CD8-positive, alpha-beta memory T cell (primary cell): ENCODE measurements at regions not wholly inside any gene's neighbourhood (a gene's known extent, or its start where the extent isn't known, plus 50 kb on each side); places are given as distances from the start of the nearest gene placed in this dataset.

Experiments
- CTCF ChIA-PET: fragments of 350-600 bp; sonication (Branson Sonifier 250); formaldehyde crosslinking; loops from one replicate; lab custom pipeline; 2021; ENCODE audit warnings: antibody characterized with exemption; lab: Charles Lee
- POLR2A ChIA-PET: fragments of 350-600 bp; sonication (Branson Sonifier 250); formaldehyde crosslinking; loops from one replicate; lab custom pipeline; 2021; ENCODE audit warnings: antibody characterized with exemption; lab: Charles Lee
- DNase-seq, 5 donors: peaks; one replicate each; pipeline versions ENCODE4 v3.0.0 to v3.0.0-alpha.2; 2020 to 2022; ENCODE audit warnings: mixed read lengths in 1 of 5
- H3K27ac ChIP-seq: one replicate; pipeline ENCODE4 v1.7.0; 2013; ENCODE audit warnings: low read depth, mild to moderate bottlenecking, low read length, moderate library complexity
- H3K27me3 ChIP-seq: 2 replicates; pipeline ENCODE4 v1.7.0; 2013; ENCODE audit warnings: low read length, mild to moderate bottlenecking; ENCODE audit not compliant: insufficient read depth, poor library complexity, severe bottlenecking
- H3K36me3 ChIP-seq: 2 replicates; pipeline ENCODE4 v1.7.0; 2013; ENCODE audit warnings: mild to moderate bottlenecking, low read length, moderate library complexity; ENCODE audit not compliant: insufficient read depth
- H3K4me1 ChIP-seq: 2 replicates; pipeline ENCODE4 v1.7.0; 2013; ENCODE audit warnings: mild to moderate bottlenecking, low read length, moderate library complexity; ENCODE audit not compliant: insufficient read depth
- H3K4me3 ChIP-seq: 2 replicates; pipeline ENCODE4 v1.7.0; 2013; ENCODE audit warnings: mild to moderate bottlenecking, low read length
- H3K9me3 ChIP-seq: 2 replicates; pipeline ENCODE4 v1.7.0; 2013; ENCODE audit warnings: mild to moderate bottlenecking, low read length
- H3K27ac Mint-ChIP-seq, 8 donors: one replicate each; pipeline ENCODE4 v1.8.0; 2020 to 2021; ENCODE audit warnings: mixed read lengths in 8 of 8, mild to moderate bottlenecking in 6 of 8, inconsistent platforms in 3 of 8, moderate library complexity in 3 of 8
- H3K27me3 Mint-ChIP-seq, 2 donors: one replicate each; pipeline ENCODE4 v1.8.0; 2020 to 2021; ENCODE audit warnings: mixed read lengths in 2 of 2, mild to moderate bottlenecking in 1 of 2, moderate library complexity in 1 of 2
- H3K36me3 Mint-ChIP-seq, 3 donors: one replicate each; pipeline ENCODE4 v1.8.0; 2020 to 2021; ENCODE audit warnings: mixed read lengths in 3 of 3, inconsistent platforms in 1 of 3, mild to moderate bottlenecking in 1 of 3
- H3K4me1 Mint-ChIP-seq, 3 donors: one replicate each; pipeline ENCODE4 v1.8.0; 2020 to 2021; ENCODE audit warnings: mixed read lengths in 3 of 3, inconsistent platforms in 1 of 3, mild to moderate bottlenecking in 1 of 3
- H3K4me3 Mint-ChIP-seq, 7 donors: one replicate each; pipeline ENCODE4 v1.8.0; 2020 to 2021; ENCODE audit warnings: mixed read lengths in 7 of 7, mild to moderate bottlenecking in 6 of 7, moderate library complexity in 4 of 7, inconsistent platforms in 2 of 7
- H3K9me3 Mint-ChIP-seq, 5 donors: one replicate each; pipeline ENCODE4 v1.8.0; 2020 to 2022; ENCODE audit warnings: mixed read lengths in 5 of 5, mild to moderate bottlenecking in 3 of 5, moderate library complexity in 2 of 5, inconsistent platforms in 1 of 5

GRCh38 chr11:80592546-80592945 lies 1151.7 kb upstream of the TENM4 start:
- POLR2A ChIA-PET: no interaction called here
- DNase-seq: no peak
- peaks cover 6 to 18% (median 10%) of the 10 kb centered on the region in 5 donors for H3K9me3 Mint-ChIP-seq
- H3K4me3 ChIP-seq: no peak overlapping the region
- H3K36me3 Mint-ChIP-seq: no peaks in the 10 kb centered on the region
- H3K9me3 ChIP-seq: no peaks in the 10 kb centered on the region
- no peaks in the 10 kb centered on the region for H3K4me1 Mint-ChIP-seq
- no peak overlapping the region for H3K4me3 Mint-ChIP-seq
- no peaks in the 10 kb centered on the region for H3K4me1 ChIP-seq
- no peak overlapping the region for H3K27ac Mint-ChIP-seq
- no peak overlapping the region for H3K27ac ChIP-seq
- no peaks in the 10 kb centered on the region for H3K27me3 Mint-ChIP-seq
- H3K27me3 ChIP-seq: no peaks in the 10 kb centered on the region
- CTCF ChIA-PET: no interaction called here
- H3K36me3 ChIP-seq: no peaks in the 10 kb centered on the region

GRCh38 chr11:80587906-80588305 lies 1147.1 kb upstream of the TENM4 start:
- H3K36me3 Mint-ChIP-seq: no peaks in the 10 kb centered on the region
- H3K27me3 ChIP-seq: no peaks in the 10 kb centered on the region
- no peak for DNase-seq
- no peak overlapping the region for H3K27ac ChIP-seq
- ChIA-PET CTCF (no interaction called here), POLR2A (no interaction called here)
- no peaks in the 10 kb centered on the region for H3K27me3 Mint-ChIP-seq
- no peak overlapping the region for H3K4me3 Mint-ChIP-seq
- H3K36me3 ChIP-seq: no peaks in the 10 kb centered on the region
- no peak overlapping the region for H3K4me3 ChIP-seq
- no peaks in the 10 kb centered on the region for H3K9me3 ChIP-seq
- H3K4me1 Mint-ChIP-seq: no peaks in the 10 kb centered on the region
- no peaks in the 10 kb centered on the region for H3K4me1 ChIP-seq
- H3K27ac Mint-ChIP-seq: no peak overlapping the region
- H3K9me3 Mint-ChIP-seq: peaks cover 4 to 35% (median 8%) of the 10 kb centered on the region in 5 donors

- Histone ChIP-seq H3K27ac (no peak overlapping the region), H3K36me3 (no peaks in the 10 kb centered on the region), H3K9me3 (no peaks in the 10 kb centered on the region), H3K4me3 (no peak overlapping the region), H3K27me3 (no peaks in the 10 kb centered on the region), H3K4me1 (no peaks in the 10 kb centered on the region)
- Mint-ChIP-seq H3K9me3 (peaks cover 9 to 29% (median 10%) of the 10 kb centered on the region in 5 donors), H3K27me3 (no peaks in the 10 kb centered on the region), H3K36me3 (no peaks in the 10 kb centered on the region), H3K4me1 (no peaks in the 10 kb centered on the region), H3K27ac (no peak overlapping the region), H3K4me3 (no peak overlapping the region)
- CTCF ChIA-PET: no interaction called here
- POLR2A ChIA-PET: no interaction called here
- DNase-seq: no peak
These were observed 1145.6 kb upstream of the TENM4 start for GRCh38 chr11:80586464-80586863.

GRCh38 chr11:80584661-80585060 lies 1143.8 kb upstream of the TENM4 start:
- Histone ChIP-seq H3K36me3 (no peaks in the 10 kb centered on the region), H3K9me3 (no peaks in the 10 kb centered on the region), H3K27ac (no peak overlapping the region), H3K27me3 (no peaks in the 10 kb centered on the region), H3K4me3 (no peak overlapping the region), H3K4me1 (no peaks in the 10 kb centered on the region)
- Mint-ChIP-seq H3K4me3 (no peak overlapping the region), H3K36me3 (no peaks in the 10 kb centered on the region), H3K27ac (no peak overlapping the region), H3K9me3 (peaks cover 6 to 28% (median 10%) of the 10 kb centered on the region in 5 donors), H3K27me3 (no peaks in the 10 kb centered on the region), H3K4me1 (no peaks in the 10 kb centered on the region)
- DNase-seq: no peak
- CTCF ChIA-PET: no interaction called here
- POLR2A ChIA-PET: no interaction called here

- ChIA-PET POLR2A (no interaction called here), CTCF (no interaction called here)
- Histone ChIP-seq H3K9me3 (no peaks in the 10 kb centered on the region), H3K27me3 (no peaks in the 10 kb centered on the region), H3K4me3 (no peak overlapping the region), H3K27ac (no peak overlapping the region), H3K4me1 (no peaks in the 10 kb centered on the region), H3K36me3 (no peaks in the 10 kb centered on the region)
- DNase-seq: no peak
- H3K9me3 Mint-ChIP-seq: peaks cover 2 to 15% (median 9%) of the 10 kb centered on the region in 5 donors
- H3K36me3 Mint-ChIP-seq: no peaks in the 10 kb centered on the region
- no peak overlapping the region for H3K4me3 Mint-ChIP-seq
- no peak overlapping the region for H3K27ac Mint-ChIP-seq
- H3K4me1 Mint-ChIP-seq: no peaks in the 10 kb centered on the region
- no peaks in the 10 kb centered on the region for H3K27me3 Mint-ChIP-seq
These were observed 1129.0 kb upstream of the TENM4 start for GRCh38 chr11:80569832-80570231.

- no peaks in the 10 kb centered on the region for H3K36me3 ChIP-seq
- H3K27ac Mint-ChIP-seq: no peak overlapping the region
- peaks cover 2 to 9% (median 6%) of the 10 kb centered on the region in 5 donors for H3K9me3 Mint-ChIP-seq
- CTCF ChIA-PET: no interaction called here
- POLR2A ChIA-PET: no interaction called here
- H3K27me3 ChIP-seq: no peaks in the 10 kb centered on the region
- H3K4me1 ChIP-seq: no peaks in the 10 kb centered on the region
- H3K27ac ChIP-seq: no peak overlapping the region
- H3K4me3 ChIP-seq: no peak overlapping the region
- H3K4me1 Mint-ChIP-seq: no peaks in the 10 kb centered on the region
- no peak for DNase-seq
- no peaks in the 10 kb centered on the region for H3K27me3 Mint-ChIP-seq
- H3K9me3 ChIP-seq: no peaks in the 10 kb centered on the region
- no peak overlapping the region for H3K4me3 Mint-ChIP-seq
- no peaks in the 10 kb centered on the region for H3K36me3 Mint-ChIP-seq
These were observed 1124.4 kb upstream of the TENM4 start for GRCh38 chr11:80565231-80565630.

GRCh38 chr11:80562523-80563125 lies 1121.8 kb upstream of the TENM4 start:
- peaks cover 4 to 13% (median 9%) of the 10 kb centered on the region in 5 donors for H3K9me3 Mint-ChIP-seq
- Histone ChIP-seq H3K4me3 (no peak overlapping the region), H3K27me3 (no peaks in the 10 kb centered on the region), H3K36me3 (no peaks in the 10 kb centered on the region), H3K27ac (no peak overlapping the region), H3K4me1 (no peaks in the 10 kb centered on the region), H3K9me3 (no peaks in the 10 kb centered on the region)
- H3K27me3 Mint-ChIP-seq: no peaks in the 10 kb centered on the region
- no peak for DNase-seq
- ChIA-PET CTCF (no interaction called here), POLR2A (no interaction called here)
- H3K4me1 Mint-ChIP-seq: no peaks in the 10 kb centered on the region
- H3K4me3 Mint-ChIP-seq: no peak overlapping the region
- no peaks in the 10 kb centered on the region for H3K36me3 Mint-ChIP-seq
- no peak overlapping the region for H3K27ac Mint-ChIP-seq

- Histone ChIP-seq H3K27ac (no peak overlapping the region), H3K4me3 (no peak overlapping the region), H3K9me3 (no peaks in the 10 kb centered on the region), H3K27me3 (no peaks in the 10 kb centered on the region), H3K4me1 (no peaks in the 10 kb centered on the region), H3K36me3 (no peaks in the 10 kb centered on the region)
- POLR2A ChIA-PET: no interaction called here
- Mint-ChIP-seq H3K4me1 (no peaks in the 10 kb centered on the region), H3K27ac (no peak overlapping the region), H3K4me3 (no peak overlapping the region), H3K36me3 (no peaks in the 10 kb centered on the region), H3K27me3 (no peaks in the 10 kb centered on the region), H3K9me3 (peaks cover 4 to 15% (median 9%) of the 10 kb centered on the region in 5 donors)
- CTCF ChIA-PET: no interaction called here
- no peak for DNase-seq
These were observed 1119.1 kb upstream of the TENM4 start for GRCh38 chr11:80559942-80560341.
